C4-2B (cell line): ENCODE measurements at regions not wholly inside any gene's neighbourhood (a gene's known extent, or its start where the extent isn't known, plus 50 kb on each side); places are given as distances from the start of the nearest gene placed in this dataset.

Experiments
- ZFX ChIP-seq: fragments of 450-650 bp; IDR thresholded peaks from 2 replicates; pipeline ENCODE4 v1.6.1; 2017
- TF ChIP-seq, protein P1 (sequence below): fragments of 450-650 bp; conservative IDR thresholded peaks from 2 replicates; pipeline ENCODE4 v1.5.1; 2017; ENCODE audit warnings: mild to moderate bottlenecking

DNA sequence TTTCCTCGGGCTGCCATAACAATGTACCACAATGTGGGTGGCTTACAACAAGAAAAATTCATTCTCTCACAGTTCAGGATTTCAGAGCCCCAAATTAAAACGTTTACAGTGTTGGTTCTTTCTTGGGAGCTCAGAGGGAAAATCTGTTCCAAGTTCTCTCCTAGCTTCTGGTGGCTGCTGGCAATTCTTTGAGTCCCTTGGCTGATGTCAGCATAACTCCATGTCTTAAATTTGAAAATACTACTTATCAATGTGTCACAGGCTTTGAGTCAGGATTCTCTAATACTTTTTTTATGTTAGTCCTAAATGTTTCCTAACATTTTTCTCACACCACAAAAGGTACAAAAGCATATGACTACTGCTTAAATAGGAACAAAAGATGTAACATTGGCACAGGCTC lies 198.4 kb upstream of the ATXN7L3B start:
- TF ChIP-seq, protein P1, sequence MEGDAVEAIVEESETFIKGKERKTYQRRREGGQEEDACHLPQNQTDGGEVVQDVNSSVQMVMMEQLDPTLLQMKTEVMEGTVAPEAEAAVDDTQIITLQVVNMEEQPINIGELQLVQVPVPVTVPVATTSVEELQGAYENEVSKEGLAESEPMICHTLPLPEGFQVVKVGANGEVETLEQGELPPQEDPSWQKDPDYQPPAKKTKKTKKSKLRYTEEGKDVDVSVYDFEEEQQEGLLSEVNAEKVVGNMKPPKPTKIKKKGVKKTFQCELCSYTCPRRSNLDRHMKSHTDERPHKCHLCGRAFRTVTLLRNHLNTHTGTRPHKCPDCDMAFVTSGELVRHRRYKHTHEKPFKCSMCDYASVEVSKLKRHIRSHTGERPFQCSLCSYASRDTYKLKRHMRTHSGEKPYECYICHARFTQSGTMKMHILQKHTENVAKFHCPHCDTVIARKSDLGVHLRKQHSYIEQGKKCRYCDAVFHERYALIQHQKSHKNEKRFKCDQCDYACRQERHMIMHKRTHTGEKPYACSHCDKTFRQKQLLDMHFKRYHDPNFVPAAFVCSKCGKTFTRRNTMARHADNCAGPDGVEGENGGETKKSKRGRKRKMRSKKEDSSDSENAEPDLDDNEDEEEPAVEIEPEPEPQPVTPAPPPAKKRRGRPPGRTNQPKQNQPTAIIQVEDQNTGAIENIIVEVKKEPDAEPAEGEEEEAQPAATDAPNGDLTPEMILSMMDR, result no peak
- no peak for TF ChIP-seq ZFX
